ENCODE measurements at regions not wholly inside any gene's neighbourhood (a gene's known extent, or its start where the extent isn't known, plus 50 kb on each side); places are given as distances from the start of the nearest gene placed in this dataset.

DNA sequence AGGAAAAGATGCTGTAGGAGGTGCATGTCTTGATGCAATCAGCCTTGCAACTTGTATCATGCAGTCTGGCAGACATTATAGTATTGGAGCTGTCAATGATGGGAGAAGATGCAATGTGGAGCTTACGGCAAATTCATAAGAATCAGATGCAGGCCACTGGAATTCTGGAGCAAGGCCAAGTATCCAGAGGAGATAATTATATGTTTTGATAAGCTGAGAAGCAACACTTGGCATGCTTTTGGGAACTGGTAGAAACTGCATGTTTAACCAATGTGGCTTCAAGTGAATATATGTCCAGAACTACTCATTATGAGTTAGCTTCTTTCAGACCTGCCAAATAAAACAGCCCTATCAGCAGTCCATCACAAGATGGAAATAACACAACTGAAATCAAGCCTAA, 249.1 kb upstream of the PPFIA2 start:
- no peak for FAIRE-seq
- dilution Hi-C loops (cut with MboI; ENCODE audit: extremely low pct_ligation_motif_present, low sequenced_read_pairs): no loop called here

DNA sequence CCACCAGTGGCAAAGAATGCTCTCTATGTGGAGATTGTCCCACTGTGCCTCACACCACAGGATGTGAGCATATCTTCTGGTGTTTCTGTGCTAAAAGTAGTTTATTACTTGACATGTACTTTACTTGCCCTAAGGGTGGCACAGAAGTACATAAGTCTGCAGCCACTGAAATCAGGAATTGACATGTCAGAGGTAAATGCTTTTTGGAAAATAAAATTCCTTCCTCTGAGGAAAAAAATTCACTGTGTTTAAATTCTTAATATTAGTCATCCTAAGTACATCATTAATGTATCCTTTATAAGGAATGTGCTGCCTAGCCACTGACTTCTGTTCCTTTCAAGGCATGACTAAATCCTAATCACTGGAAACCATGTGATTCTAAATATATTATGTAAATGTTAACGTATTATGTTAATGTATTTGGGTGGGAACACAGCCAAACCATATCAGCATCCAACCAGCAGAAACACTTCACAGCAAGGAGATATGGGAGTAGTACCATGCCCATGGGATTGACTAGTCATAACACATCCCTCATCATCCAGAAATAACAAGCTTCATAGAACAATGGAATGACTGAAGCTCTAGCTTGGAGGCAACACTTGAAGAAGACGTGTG, 239.7 kb upstream of the PPFIA2 start:
- peaks cover 14% of the 10 kb centered on the region for H3K4me1 ChIP-seq (ENCODE audit: control insufficient read depth, extremely low read depth, insufficient read depth, low read length)
- no peaks in the 10 kb centered on the region for H3K9me1 ChIP-seq (ENCODE audit: control insufficient read depth, extremely low read depth, insufficient read depth, low read length)
- no peaks in the 10 kb centered on the region for H3K36me3 ChIP-seq (ENCODE audit: control insufficient read depth in 2 of 2, extremely low read depth in 1 of 2, insufficient read depth in 2 of 2, low read length in 2 of 2)
- TF ChIP-seq EZH2 (IDR thresholded peaks at IDR 0.05; ENCODE audit: low read length): no peak
- TF ChIP-seq, protein P1, sequence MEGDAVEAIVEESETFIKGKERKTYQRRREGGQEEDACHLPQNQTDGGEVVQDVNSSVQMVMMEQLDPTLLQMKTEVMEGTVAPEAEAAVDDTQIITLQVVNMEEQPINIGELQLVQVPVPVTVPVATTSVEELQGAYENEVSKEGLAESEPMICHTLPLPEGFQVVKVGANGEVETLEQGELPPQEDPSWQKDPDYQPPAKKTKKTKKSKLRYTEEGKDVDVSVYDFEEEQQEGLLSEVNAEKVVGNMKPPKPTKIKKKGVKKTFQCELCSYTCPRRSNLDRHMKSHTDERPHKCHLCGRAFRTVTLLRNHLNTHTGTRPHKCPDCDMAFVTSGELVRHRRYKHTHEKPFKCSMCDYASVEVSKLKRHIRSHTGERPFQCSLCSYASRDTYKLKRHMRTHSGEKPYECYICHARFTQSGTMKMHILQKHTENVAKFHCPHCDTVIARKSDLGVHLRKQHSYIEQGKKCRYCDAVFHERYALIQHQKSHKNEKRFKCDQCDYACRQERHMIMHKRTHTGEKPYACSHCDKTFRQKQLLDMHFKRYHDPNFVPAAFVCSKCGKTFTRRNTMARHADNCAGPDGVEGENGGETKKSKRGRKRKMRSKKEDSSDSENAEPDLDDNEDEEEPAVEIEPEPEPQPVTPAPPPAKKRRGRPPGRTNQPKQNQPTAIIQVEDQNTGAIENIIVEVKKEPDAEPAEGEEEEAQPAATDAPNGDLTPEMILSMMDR (optimal IDR thresholded peaks at IDR 0.05 in 1 of 3, IDR thresholded peaks at IDR 0.05 in 1 of 3, conservative IDR thresholded peaks at IDR 0.05 in 1 of 3; ENCODE audit: extremely low read depth in 1 of 3, insufficient read depth in 2 of 3, low read length in 3 of 3): no peak
- H3K9ac ChIP-seq (ENCODE audit: control insufficient read depth, extremely low read depth, insufficient read depth, low read length): no peak overlapping the region
- H2AFZ ChIP-seq (ENCODE audit: control insufficient read depth, low read length): peak overlapping the region; percentile 42
- H4K20me1 ChIP-seq (ENCODE audit: control insufficient read depth, extremely low read depth, insufficient read depth, low read length): no peaks in the 10 kb centered on the region
- DNase-seq (ENCODE audit: low read depth, low spot score): peak; percentile 93
- H3K9me3 ChIP-seq (ENCODE audit: control insufficient read depth, low read depth, low read length): peaks cover 2% of the 10 kb centered on the region
- dilution Hi-C loops (cut with MboI; ENCODE audit: extremely low pct_ligation_motif_present, low sequenced_read_pairs): no loop called here
- peak overlapping the region in 1 of 3 experiments; percentile 20 for H3K4me3 ChIP-seq (ENCODE audit: control insufficient read depth in 2 of 3, extremely low read depth in 1 of 3, insufficient read depth in 2 of 3, low read depth in 1 of 3, low read length in 3 of 3)
- peak overlapping the region; percentile 69 for H3K27ac ChIP-seq (ENCODE audit: control insufficient read depth, insufficient read depth, low read length)
- peak overlapping the region; percentile 55 for H3K4me2 ChIP-seq (ENCODE audit: control insufficient read depth, extremely low read depth, insufficient read depth, low read depth, low read length)
- no peaks in the 10 kb centered on the region for H3K27me3 ChIP-seq (ENCODE audit: control insufficient read depth, extremely low read depth, insufficient read depth, low read length)
- H3K79me2 ChIP-seq (ENCODE audit: control insufficient read depth, insufficient read depth, low read length): no peaks in the 10 kb centered on the region
- peak; percentile 90 for FAIRE-seq

More for the DNA sequence above, 249.1 kb upstream of the PPFIA2 start:
- Histone ChIP-seq H3K4me2 (ENCODE audit: control insufficient read depth, extremely low read depth, insufficient read depth, low read depth, low read length) (no peak overlapping the region), H2AFZ (ENCODE audit: control insufficient read depth, low read length) (no peak overlapping the region), H3K4me1 (ENCODE audit: control insufficient read depth, extremely low read depth, insufficient read depth, low read length) (no peaks in the 10 kb centered on the region), H3K36me3 (ENCODE audit: control insufficient read depth in 2 of 2, extremely low read depth in 1 of 2, insufficient read depth in 2 of 2, low read length in 2 of 2) (no peaks in the 10 kb centered on the region), H3K27me3 (ENCODE audit: control insufficient read depth, extremely low read depth, insufficient read depth, low read length) (no peaks in the 10 kb centered on the region), H4K20me1 (ENCODE audit: control insufficient read depth, extremely low read depth, insufficient read depth, low read length) (no peaks in the 10 kb centered on the region), H3K27ac (ENCODE audit: control insufficient read depth, insufficient read depth, low read length) (no peak overlapping the region), H3K9me1 (ENCODE audit: control insufficient read depth, extremely low read depth, insufficient read depth, low read length) (no peaks in the 10 kb centered on the region), H3K9ac (ENCODE audit: control insufficient read depth, extremely low read depth, insufficient read depth, low read length) (no peak overlapping the region), H3K4me3 (ENCODE audit: control insufficient read depth in 2 of 3, extremely low read depth in 1 of 3, insufficient read depth in 2 of 3, low read depth in 1 of 3, low read length in 3 of 3) (no peak overlapping the region), H3K9me3 (ENCODE audit: control insufficient read depth, low read depth, low read length) (no peaks in the 10 kb centered on the region), H3K79me2 (ENCODE audit: control insufficient read depth, insufficient read depth, low read length) (no peaks in the 10 kb centered on the region)
- TF ChIP-seq, protein P1 (optimal IDR thresholded peaks at IDR 0.05 in 1 of 3, IDR thresholded peaks at IDR 0.05 in 1 of 3, conservative IDR thresholded peaks at IDR 0.05 in 1 of 3; ENCODE audit: extremely low read depth in 1 of 3, insufficient read depth in 2 of 3, low read length in 3 of 3): no peak
- no peak for TF ChIP-seq EZH2 (IDR thresholded peaks at IDR 0.05; ENCODE audit: low read length)
- DNase-seq (ENCODE audit: low read depth, low spot score): no peak
